ENCODE measurements at regions not wholly inside any gene's neighbourhood (a gene's known extent, or its start where the extent isn't known, plus 50 kb on each side); places are given as distances from the start of the nearest gene placed in this dataset.

- TF ChIP-seq CTCF (IDR thresholded peaks at IDR 0.05; ENCODE audit: borderline replicate concordance, extremely low read depth, low read length, poor library complexity, severe bottlenecking) (no peak), EZH2 (IDR thresholded peaks at IDR 0.05; ENCODE audit: borderline replicate concordance, low read depth, low read length, severe bottlenecking) (no peak)
Observed at GRCh38 chr7:25753837-25754236, 398.2 kb upstream of the NFE2L3 start.
